Mesenteric fat pad (tissue), 1 donor: ENCODE measurements at regions not wholly inside any gene's neighbourhood (a gene's known extent, or its start where the extent isn't known, plus 50 kb on each side); places are given as distances from the start of the nearest gene placed in this dataset.

ENCODE experiments used
- DNase-seq: peaks from one replicate; pipeline ENCODE4 v3.0.0-alpha.2; 2020; ENCODE audit warnings: low spot score
- donor health status: DM: yes; HTN: yes; CAD: no.

DNA sequence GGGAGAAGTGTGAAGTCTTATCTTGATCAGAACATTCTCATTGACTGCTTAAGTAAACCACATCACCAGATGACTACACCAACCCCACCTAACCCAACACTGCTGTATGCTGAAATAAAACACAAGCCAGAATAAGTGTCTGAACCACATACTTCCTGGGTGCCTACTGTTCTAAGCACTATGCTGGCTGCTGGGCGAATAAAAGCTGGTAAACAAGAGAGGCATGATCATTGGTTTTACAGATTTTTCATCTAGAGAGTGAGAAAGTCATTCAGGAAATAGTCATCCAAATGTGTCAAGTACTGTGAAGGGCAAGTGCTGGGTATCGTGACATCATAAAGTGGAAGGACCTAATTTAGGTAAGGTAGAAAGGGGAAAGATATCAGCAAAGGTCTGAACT, 199.0 kb upstream of the SOX9 start:
- no peak for DNase-seq

DNA sequence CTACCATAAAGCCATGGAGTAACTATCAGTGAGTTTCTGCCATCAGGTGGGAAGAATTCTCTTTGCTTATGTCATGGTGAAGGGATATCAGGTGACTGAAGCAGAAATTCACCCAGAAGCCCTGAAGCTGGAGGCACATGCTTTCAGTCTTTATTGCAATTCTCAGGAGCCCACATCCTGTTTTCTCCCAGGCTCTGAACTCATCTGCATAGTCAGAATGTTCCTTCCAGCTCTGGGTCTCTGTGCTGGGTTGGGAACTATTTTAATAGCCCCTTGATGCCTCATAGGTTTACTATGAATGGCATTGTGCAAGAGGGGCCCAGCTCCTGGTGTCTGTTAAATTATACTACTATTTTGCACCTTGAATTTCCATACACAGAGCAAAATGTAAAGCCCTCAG, 198.4 kb upstream of the SOX9 start:
- no peak for DNase-seq

DNA sequence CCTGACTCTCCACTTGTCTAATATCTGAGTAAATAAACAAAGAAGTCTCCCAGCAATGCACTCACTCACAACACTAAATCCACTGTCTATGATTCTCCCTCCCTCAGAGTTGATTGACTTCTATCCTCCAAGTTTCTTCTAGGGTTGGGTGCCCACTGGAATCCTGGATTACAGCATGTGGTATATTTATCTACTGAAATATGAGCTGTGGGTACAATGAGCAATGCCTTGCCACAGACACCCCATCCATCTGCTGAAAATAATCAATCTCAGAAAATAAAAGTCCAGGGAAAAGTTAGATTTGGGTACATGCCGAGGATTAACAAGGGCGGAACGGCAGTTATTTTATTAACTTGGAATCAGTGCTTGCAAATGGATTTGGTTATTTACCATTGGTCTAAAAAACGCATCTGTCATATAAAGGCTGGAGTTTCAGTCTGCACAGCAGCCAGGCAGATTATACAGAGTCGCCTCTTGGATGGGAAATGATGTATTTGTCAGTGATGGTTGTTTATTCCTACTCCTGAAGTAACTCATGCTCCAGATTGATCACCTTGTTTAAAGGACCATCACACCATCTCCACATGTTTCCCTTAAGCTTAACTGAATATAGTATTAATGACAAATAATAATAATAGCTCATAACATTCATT, 193.9 kb upstream of the SOX9 start:
- DNase-seq = no peak

DNA sequence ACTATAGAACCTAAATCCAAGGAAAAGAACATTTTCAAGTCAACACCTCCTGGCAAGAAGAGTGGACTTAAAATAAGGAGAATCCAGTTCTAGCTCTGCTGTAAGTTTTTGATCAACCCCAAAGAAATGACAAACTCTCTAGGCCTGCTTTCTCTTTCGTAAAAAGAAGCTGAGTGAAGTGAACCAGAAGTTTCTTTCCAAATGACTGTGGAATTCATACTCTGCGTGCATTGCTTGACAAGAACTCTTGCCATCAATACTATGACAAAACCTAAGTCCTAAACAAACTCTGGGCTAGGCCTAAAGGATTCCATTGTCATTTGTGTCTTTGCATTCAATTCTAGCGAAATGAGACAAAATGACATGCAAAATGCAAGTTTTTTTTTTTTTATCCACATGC, 187.5 kb upstream of the SOX9 start:
- DNase-seq = no peak

DNA sequence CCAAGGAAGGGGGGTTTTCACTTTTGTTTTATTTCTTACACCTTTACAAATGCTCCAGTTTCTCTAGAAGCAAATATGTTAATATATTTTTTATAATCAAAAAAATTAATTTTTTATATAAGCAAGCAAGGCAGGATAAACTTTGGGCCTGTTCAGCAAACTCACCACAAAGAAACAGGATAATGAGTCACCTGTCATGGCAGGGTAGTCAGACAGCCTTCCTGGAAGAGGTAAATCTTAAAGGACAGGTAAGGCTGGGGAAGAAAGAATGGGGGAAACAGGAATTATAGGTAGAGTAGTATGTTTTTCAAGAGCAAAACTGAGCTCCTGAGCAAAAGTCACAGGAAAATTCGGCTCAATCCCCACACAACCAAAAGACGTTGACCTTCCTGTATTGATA, 186.3 kb upstream of the SOX9 start:
- no peak for DNase-seq

DNA sequence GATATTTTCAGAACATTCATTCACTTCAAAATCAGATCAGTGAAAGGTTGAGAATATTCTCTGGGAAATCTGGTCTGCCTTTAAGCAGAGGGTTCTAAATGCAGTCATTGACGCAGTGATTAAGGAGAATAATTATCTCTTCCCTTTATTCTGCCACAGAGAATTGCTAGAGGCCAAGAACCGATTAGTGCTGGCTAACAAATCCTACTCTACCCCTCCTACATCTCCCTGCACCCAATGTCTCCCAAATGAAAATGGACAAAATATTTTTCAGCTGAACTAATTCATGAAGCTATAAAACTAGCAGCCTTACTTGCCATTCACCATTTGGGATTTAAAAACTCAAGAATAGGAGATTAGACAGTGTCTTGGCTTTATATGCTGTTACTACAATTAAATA, 185.5 kb upstream of the SOX9 start:
- DNase-seq = no peak

DNA sequence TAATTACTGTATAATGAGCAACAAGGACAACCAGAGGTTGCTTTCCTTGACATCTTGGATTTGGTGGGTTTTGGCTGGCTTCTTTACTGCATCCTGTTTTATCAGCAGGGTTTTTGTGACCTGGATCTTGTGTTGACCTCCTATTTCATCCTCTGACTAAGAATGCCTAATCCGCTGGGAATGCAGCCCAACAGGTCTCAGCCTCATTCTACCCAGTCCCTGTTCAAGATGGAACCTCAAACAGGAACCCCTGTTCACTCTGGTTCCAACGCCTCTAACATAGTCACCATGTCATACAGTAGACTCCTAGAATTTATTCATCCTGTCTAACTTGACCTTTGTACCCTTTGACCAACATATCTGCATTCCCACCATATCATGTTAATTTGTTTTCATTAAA, 183.8 kb upstream of the SOX9 start:
- no peak for DNase-seq

DNA sequence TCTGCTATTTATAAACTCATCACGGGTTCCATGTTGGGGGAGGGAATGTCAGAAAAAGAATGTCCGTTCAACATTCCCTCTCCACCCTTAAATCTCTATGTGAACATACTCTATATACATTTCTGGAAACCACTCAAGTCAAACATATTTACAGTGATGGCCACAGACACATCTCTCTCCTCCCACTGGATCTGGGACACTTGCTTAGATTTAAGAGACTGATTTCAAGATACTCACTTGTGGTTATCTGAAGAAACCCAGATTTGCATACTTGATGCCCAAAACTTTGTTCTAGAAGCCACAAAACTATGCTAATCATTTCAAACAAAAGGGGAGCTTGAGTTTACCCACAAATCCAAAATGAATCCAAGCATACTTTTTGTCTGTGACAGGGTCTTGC, 182.9 kb upstream of the SOX9 start:
- DNase-seq = no peak

DNA sequence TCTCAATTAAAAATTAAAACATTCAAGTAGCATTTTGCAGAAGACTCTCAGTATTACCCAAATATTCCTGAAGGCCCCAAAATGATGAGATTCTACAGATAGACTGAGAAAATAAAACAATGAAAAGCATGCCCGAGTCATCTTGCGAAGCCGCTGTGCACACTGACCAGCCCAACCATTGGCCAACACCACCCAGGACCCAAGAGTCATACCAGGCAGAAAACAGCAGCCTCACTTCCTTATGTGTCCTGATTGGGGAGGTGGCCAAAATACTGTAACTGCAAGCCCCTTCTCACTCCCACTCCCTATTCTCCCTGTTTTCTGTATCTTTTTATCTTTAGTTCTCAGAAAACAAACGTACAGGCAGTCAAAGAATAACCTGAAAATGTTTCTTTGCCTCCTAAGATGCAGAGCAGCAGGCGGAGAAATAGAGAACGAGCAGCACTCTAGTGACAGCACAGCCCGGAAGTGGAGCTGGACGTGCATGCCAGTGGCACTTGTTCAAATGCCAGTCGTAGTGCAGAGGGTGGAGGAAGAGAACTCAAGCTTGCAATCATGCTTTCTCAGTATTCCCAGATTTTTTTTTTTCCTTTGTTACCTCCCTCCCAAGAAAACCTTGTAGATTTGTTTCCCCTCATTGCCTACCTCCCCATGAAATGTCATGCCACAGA, 182.3 kb upstream of the SOX9 start:
- no peak for DNase-seq

DNA sequence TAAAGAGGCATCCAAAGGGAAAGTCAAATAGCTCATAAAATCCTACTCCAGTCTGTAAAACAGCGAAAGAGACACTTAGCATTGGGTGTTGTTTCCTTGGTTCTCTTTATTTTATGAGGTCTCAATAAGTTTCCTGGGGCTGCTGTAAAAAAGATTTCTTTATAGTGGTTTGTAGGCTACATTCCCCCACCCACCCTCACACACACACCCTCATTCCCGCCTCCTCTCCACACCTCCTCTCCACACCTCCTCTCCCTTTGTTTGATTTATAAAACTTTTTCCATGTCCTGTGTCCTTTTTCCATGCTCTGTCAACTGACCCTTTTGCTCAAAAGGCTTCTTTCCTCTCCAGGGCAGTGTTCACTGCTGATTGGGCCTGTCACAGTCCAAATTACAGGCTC, 178.9 kb upstream of the SOX9 start:
- DNase-seq = no peak

DNA sequence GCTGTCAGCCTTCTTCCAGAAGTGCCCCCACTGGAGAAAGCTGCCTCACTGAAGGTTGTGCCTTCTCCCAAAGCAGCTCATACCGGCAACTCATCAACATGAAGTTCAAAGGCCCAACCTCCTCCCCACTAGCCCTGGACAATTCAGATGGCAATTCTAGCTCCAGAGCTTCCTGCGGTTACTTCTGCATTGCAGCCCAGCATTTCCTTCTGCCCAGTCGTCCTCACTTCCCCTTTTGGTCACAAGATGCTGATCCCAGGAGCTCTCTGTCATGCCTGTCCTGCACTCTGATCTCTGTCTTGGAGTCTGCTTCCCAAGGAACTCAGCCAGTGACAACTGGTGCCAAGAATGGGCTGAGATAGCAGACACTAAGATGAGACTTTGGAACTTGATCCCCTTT, 178.2 kb upstream of the SOX9 start:
- DNase-seq = no peak

DNA sequence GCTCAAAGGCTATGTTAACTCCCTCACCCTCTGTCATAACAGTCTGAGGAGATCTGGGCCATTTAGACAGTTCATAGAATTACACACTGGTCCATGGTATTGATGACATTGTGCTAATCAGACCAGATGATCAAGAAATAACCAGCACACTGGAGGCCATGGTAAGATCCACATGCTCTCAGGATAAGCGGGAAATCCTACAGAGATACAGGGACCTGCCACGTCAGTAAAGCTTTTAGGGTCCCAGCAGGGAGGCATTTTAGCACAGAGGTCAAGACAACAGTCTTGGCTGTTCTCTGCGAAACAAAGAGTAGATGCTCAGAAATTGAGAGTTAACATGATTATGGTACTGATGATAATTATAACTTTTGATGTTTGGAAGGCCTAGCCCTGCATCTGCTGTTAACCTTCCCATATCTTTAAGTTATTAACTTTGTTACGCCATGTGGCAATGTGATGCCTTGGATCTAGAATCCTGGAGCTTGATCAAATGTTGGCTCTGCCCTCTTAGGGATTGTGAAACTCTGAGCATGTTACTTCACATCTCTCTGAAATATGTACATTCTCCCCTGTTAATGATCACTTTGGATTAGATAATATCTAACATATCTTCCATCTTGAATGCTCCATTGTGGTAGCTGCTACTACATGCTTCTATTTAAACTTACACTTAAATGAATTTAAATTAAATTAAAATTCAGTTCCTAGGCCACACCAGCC, 172.0 kb upstream of the SOX9 start:
- DNase-seq = no peak

DNA sequence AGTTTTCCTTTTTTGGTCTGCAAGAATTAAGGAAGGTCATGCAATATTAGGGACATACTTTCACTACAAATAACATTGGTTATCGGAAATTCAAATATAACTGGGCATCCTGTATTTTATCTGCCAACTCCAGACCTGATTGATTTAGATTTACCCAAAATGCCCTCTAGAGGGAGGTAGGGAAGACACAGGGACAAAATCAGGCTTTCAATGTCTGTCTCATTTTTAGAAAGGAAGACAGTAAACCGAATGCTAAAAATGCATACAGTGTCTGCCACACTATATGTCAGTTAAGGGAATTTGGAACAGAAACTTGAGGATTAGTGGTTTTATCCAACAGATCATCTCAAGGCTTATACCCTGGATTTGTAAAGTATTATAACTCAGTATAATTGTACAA, 161.7 kb upstream of the SOX9 start:
- DNase-seq = no peak

DNA sequence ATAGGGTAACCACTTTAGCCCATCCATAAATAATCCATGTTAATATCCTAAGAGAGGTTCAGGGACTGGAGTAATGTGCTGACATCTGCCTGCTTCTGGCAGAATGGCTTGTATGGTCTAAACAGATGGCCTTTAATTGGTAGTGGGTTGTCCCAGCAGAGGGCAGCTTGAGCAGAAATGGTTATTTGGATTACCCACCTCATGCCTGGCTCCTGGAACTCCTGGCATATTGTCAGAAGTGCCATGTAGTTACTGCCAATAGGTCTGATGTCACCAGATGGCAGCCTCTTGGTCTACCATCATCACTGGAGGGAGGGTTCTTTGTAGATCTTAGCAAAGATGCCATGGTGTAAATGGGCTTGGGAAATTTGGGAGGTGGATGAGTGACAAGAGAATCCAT, 157.5 kb upstream of the SOX9 start:
- no peak for DNase-seq

DNA sequence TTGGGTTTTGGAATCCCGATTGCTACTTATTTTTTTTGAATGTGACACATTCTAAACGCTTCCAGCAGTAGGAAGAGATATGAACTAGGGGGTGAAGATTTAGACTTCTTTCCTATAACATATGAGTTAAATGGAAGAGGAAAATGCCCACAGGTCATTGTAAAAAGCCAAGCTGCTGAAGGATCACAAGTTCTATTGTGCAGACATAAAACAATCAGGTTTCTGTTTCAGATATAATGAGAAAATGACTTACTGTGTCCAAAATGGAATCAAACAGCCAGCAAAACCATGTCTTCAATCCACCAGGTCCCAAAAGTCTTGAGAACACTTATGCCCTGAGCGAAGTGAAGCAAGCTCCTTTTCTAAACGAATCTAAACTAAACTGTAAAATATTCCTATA, 157.0 kb upstream of the SOX9 start:
- no peak for DNase-seq

DNA sequence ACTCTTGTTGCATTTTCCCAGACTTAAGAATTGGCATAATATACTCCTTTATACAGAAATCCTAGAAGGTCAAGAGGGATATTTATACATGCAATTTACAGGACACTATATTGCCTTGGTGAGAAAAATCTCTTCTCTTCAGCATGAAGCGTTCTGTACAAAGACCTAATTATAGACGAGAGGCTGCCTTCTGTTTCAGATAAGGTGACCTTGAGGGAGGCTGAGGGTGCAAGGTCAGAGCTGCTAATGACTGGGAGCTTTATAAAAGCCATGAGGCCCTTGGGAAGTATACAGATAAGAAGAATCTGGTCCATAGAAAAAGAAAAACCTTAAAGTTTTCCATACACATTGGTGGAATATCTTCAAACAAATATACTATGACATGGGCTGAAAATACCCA, 156.3 kb upstream of the SOX9 start:
- DNase-seq = no peak

DNA sequence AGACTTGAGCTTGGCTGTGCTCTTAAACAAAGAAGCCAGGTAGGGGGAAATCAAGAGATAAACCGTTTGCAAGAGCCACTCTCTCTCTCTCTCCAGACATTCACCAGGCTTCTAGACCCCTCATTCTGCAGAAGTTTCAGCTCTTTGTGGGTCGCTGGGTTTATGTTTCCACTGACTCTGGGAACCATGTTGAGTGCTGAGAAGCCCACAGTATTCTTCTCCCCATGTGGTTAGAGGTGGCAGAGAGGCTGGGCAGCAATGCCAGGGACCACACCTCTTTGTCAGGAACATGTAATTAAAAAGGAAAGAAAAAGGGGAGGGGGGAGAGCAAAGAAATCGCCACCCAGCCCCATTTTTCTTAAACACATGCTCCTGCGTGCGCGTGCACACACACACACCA, 154.8 kb upstream of the SOX9 start:
- no peak for DNase-seq

DNA sequence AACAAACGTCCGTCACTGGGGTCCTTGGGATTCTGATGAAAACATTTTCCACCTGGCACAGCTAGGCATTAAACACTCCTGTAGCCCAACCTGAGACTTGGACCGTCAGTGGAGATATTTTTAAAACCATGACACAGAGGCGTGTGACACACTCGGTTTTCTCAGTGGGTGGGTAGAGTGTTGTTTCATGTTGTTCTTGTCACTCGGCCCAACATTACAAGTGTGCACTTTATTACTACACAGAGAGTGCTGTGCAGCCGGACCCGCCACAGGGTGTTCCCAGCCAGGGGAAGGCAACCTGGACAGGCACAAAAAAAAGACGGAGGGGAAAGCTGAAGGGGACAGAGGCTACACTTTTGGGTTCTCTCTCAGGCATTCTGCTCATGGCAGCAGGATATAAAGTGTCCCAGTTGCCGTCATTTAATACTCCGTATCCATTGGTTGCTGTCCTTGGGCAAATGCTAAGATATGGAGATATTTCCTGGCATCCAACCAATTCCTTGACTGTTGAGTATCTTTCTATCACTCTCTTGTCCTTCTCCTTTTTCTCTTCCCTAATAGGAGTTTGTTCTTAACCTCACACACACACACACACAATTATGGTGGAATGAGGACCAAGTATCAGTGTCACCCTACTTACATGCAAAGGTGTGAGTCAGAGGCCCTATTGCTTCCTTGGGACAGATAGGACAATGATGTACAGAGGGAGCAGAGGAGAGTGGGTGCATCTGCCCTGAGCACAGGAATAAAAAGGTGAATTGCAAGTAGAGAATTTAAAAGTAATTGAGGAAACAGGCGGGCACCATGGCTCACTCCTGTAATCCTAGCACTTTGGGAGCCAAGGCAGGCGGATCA, 154.1 kb upstream of the SOX9 start:
- DNase-seq = no peak

DNA sequence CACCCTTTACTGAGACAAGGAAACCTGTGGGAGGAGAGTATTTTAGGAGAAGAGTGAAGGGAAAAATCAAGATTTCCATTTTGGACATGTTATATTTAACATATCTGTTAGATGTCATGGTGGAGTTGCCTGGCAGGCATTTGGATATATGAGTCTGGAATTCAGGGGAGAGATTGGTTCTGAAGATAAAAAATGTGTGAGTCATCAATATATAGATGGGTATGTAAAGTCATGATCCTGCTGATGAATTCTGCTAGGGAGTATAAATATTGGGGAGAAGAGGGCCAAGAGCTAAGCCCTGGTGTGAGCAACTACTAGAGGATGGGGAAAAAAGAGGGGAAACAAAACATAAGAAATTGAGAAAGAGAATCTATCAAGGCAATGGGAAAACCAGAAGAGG, 151.3 kb upstream of the SOX9 start:
- no peak for DNase-seq

DNA sequence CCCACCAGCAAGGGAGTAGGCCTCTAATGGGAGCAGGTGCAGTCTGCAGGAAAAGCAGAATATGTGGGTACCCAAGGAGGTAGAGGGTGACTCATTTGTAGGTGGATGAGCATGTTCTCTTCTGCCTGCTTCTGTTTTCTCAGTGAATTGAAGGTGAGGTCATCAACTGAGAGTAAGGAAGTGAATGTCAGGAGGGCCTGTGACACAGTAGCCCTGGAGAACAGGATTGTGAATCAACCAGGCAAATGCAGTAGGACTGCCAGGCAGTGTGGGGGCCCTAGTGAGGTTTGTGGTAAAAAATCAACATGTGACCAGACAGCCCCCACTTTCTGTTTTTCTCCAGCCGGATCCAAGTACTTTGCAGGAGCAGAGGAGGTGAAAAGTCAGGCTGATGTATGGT, 150.5 kb upstream of the SOX9 start:
- DNase-seq = no peak

DNA sequence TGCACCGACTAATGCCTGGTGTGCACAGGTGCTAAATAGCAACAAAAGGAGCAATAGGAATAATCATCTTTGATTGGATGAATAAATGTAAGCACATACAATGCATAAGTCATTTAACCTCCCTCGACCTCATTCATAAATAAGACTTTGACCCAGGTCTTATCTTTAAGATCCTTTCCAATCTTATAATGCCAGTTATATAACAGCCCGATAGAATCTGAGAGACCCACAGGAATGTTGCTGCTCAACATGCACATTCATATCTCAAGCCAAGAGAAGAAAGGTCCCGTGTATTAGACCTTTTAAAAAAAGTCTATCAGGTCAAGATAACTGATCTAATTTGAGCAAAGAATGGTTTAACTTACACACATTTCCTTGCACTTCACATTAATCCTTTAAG, 146.8 kb upstream of the SOX9 start:
- no peak for DNase-seq

DNA sequence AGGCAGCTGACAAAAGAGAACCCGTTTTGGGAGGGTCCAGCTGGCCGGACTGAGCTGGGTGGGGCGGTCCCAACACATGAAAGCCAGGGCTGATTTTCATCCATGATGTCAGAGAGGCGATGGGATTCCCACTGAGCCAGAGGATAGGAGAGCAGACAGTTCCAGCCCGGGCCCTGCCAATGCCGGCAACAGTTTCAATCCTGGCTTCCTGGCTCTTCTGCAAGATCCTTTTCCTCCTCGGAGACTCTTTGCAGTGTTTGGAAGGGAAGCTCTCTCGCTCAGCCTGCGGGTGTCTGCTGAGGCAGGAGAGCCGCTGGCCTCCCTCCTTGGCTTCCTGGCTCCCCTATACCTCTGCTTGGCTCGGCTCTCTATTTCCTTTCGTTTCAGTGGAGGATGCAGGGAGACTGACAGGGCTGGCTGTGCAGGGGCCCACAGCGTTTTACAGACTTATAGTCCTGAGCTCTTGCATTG, 145.5 kb upstream of the SOX9 start:
- no peak for DNase-seq
